Fibroblast of lung (primary cell): ENCODE measurements at regions not wholly inside any gene's neighbourhood (a gene's known extent, or its start where the extent isn't known, plus 50 kb on each side); places are given as distances from the start of the nearest gene placed in this dataset.

Source experiments
- EZH2 ChIP-seq: IDR thresholded peaks from 2 replicates; pipeline ENCODE4 v1.5.1; 2012; ENCODE audit warnings: low read length, control low read depth, mild to moderate bottlenecking; ENCODE audit errors: missing control alignments
- TF ChIP-seq, protein P1 (sequence below), 2 donors: IDR thresholded peaks in 1 of 2; conservative IDR thresholded peaks in 1 of 2; 1 replicate in 1 of 2; 2 replicates in 1 of 2; pipeline ENCODE4 v1.5.1; 2011 to 2012; ENCODE audit warnings: low read length in 2 of 2, control low read depth in 1 of 2, inconsistent platforms in 1 of 2, low read depth in 1 of 2, mild to moderate bottlenecking in 1 of 2

DNA sequence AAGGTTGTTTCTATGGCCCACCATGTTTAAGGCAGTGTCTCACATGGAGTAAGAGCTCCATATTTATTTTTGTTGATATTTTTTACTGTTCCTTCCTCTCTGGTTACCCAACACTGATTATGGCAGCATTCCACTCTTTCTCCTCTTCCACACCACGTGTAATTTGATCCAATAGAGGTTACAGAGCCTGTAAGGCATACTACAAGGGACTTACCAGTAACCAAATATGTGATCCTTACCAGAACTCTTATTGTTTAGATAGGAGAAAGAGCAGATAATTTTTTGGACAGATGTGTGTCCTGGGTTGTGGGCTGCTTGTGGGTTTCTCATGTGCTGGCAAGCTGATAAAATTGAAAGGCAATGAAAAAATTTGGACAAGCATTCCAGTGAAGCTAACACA, 261.3 kb downstream of the TMEM167A start:
- TF ChIP-seq, protein P1, sequence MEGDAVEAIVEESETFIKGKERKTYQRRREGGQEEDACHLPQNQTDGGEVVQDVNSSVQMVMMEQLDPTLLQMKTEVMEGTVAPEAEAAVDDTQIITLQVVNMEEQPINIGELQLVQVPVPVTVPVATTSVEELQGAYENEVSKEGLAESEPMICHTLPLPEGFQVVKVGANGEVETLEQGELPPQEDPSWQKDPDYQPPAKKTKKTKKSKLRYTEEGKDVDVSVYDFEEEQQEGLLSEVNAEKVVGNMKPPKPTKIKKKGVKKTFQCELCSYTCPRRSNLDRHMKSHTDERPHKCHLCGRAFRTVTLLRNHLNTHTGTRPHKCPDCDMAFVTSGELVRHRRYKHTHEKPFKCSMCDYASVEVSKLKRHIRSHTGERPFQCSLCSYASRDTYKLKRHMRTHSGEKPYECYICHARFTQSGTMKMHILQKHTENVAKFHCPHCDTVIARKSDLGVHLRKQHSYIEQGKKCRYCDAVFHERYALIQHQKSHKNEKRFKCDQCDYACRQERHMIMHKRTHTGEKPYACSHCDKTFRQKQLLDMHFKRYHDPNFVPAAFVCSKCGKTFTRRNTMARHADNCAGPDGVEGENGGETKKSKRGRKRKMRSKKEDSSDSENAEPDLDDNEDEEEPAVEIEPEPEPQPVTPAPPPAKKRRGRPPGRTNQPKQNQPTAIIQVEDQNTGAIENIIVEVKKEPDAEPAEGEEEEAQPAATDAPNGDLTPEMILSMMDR (conservative IDR thresholded peaks at IDR 0.05 in 1 of 2, IDR thresholded peaks at IDR 0.05 in 1 of 2; ENCODE audit: low read depth in 1 of 2, low read length in 2 of 2): no peak
- TF ChIP-seq EZH2: no peak
